Body of pancreas (tissue), 4 donors: ENCODE measurements at regions not wholly inside any gene's neighbourhood (a gene's known extent, or its start where the extent isn't known, plus 50 kb on each side); places are given as distances from the start of the nearest gene placed in this dataset.

Experiments used
- ATAC-seq: fragments of 150-250 bp; one replicate; pipeline ENCODE4 v1.9.1; 2016
- DNase-seq, 4 donors: peaks; one replicate each; pipeline ENCODE4 v3.0.0-alpha.2; 2019
- H3K27ac ChIP-seq, 4 donors: fragments of 200-600 bp; sonication (generic); 1 replicate in 3 of 4; 2 replicates in 1 of 4; pipeline versions ENCODE4 v1.5.1 to v1.6.1; 2016 to 2019; ENCODE audit warnings: mild to moderate bottlenecking in 1 of 4, mixed read lengths in 1 of 4, moderate library complexity in 1 of 4
- H3K27me3 ChIP-seq, 2 donors: fragments of 200-600 bp; sonication (generic); one replicate each; pipeline ENCODE4 v1.6.0; 2016; ENCODE audit warnings: mild to moderate bottlenecking in 1 of 2
- H3K36me3 ChIP-seq, 2 donors: fragments of 200-600 bp; sonication (generic); replicated peaks in 1 of 2; 2 replicates each; pipeline ENCODE4 v1.5.1; 2016; ENCODE audit warnings: low read depth in 2 of 2; ENCODE audit not compliant: insufficient read depth in 1 of 2
- H3K4me1 ChIP-seq: fragments of 200-600 bp; sonication (generic); one replicate; pipeline ENCODE4 v1.6.0; 2016
- H3K4me3 ChIP-seq, 2 donors: fragments of 200-600 bp; sonication (generic); 1 replicate in 1 of 2; 2 replicates in 1 of 2; pipeline ENCODE4 v1.5.1; 2016 to 2019
- H3K9me3 ChIP-seq, 3 donors: fragments of 200-600 bp; sonication (generic); 1 replicate in 2 of 3; 2 replicates in 1 of 3; pipeline ENCODE4 v1.5.1; 2016
- CTCF ChIP-seq, 7 experiments: fragments of 450-650 bp in 4 of 7; fragments of 200-600 bp in 3 of 7; sonication (generic) in 3 of 7; IDR thresholded peaks; one replicate each; pipeline ENCODE4 v1.5.1; 2016 to 2019; ENCODE audit warnings: antibody characterized with exemption in 7 of 7
- POLR2A ChIP-seq, 3 donors: fragments of 450-650 bp; IDR thresholded peaks; one replicate each; pipeline ENCODE4 v1.6.1; 2016; ENCODE audit warnings: antibody characterized with exemption in 3 of 3, mild to moderate bottlenecking in 2 of 3
- WGBS, 2 donors: methylation state at CpG; one replicate each; pipeline ENCODE4 v1.1.5; 2017; 5-methylcytosine and 5-hydroxymethylcytosine counted together
- intact Hi-C: fragments of 100-400 bp; cut with DNase I; formaldehyde crosslinking; loops from one replicate; pipeline ENCODE4 v1.15.1; 2023

DNA sequence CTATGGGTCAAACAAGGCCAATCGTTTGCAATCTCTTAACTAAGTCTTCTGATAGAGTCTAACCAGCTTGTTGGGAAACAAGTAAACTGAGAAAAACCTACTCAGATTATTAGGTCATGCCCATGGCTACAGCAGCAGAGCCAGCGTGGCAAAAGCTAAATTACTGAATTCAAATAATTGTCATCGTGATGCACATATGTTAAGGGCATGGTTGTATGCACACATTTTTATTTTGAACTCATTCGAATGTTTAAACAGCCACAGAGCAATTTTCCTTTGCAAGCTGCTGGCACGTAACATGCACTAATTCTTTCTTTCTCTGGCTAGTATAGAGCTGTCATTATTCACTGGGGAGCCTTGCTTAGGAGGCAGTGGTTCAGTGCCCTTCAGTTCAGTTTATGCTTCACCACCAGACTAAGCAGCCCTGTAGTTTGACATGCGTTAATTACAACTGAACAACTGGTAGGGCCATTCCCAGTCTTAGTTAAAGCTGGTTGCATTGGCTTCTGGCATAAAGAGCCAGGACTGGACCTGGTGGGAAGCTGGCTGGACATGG, 396.4 kb downstream of the METTL15 start:
- no peaks in the 10 kb centered on the region for H3K27me3 ChIP-seq
- no peak for TF ChIP-seq POLR2A (IDR thresholded peaks at IDR 0.05)
- no peak for TF ChIP-seq CTCF (IDR thresholded peaks at IDR 0.05)
- intact Hi-C loops: no loop called here
- H3K36me3 ChIP-seq: no peaks in the 10 kb centered on the region
- H3K4me3 ChIP-seq: no peak overlapping the region
- H3K9me3 ChIP-seq: no peaks in the 10 kb centered on the region
- H3K4me1 ChIP-seq: no peaks in the 10 kb centered on the region
- 71 to 77% methylated on average over 6 of the region's 6 CpGs for WGBS, 2 donors
- DNase-seq (no peak), ATAC-seq (no peak)
- H3K27ac ChIP-seq: no peak overlapping the region

- Histone ChIP-seq H3K36me3 (no peaks in the 10 kb centered on the region), H3K9me3 (no peaks in the 10 kb centered on the region), H3K4me3 (no peak overlapping the region), H3K27me3 (no peaks in the 10 kb centered on the region), H3K4me1 (no peaks in the 10 kb centered on the region), H3K27ac (no peak overlapping the region)
- TF ChIP-seq POLR2A (IDR thresholded peaks at IDR 0.05) (no peak), CTCF (IDR thresholded peaks at IDR 0.05) (no peak)
- DNase-seq (no peak), ATAC-seq (no peak)
- intact Hi-C loops: no loop called here
- WGBS, 2 donors: 78 to 84% methylated on average over 2 of the region's 2 CpGs
These were observed 387.1 kb downstream of the METTL15 start for GRCh38 chr11:28495333-28495732.

- TF ChIP-seq CTCF (IDR thresholded peaks at IDR 0.05): no peak
- H3K9me3 ChIP-seq: no peaks in the 10 kb centered on the region
These were observed 383.2 kb downstream of the METTL15 start for GRCh38 chr11:28491431-28491830.

GRCh38 chr11:28490773-28491382, 382.7 kb downstream of the METTL15 start:
- DNase-seq (no peak), ATAC-seq (no peak)
- Histone ChIP-seq H3K9me3 (no peaks in the 10 kb centered on the region), H3K4me1 (no peaks in the 10 kb centered on the region), H3K27me3 (no peaks in the 10 kb centered on the region), H3K27ac (no peak overlapping the region), H3K4me3 (no peak overlapping the region), H3K36me3 (no peaks in the 10 kb centered on the region)
- TF ChIP-seq POLR2A (IDR thresholded peaks at IDR 0.05): no peak
- no peak for TF ChIP-seq CTCF (IDR thresholded peaks at IDR 0.05)
- intact Hi-C loops: no loop called here

More at GRCh38 chr11:28491431-28491830, 383.2 kb downstream of the METTL15 start:
- H3K27me3 ChIP-seq: no peaks in the 10 kb centered on the region
- no peaks in the 10 kb centered on the region for H3K4me1 ChIP-seq
- no peak overlapping the region for H3K27ac ChIP-seq
- no peak for DNase-seq
- intact Hi-C loops: no loop called here
- 81 to 94% methylated on average over 1 of the region's 1 CpG for WGBS, 2 donors
- no peak for ATAC-seq
- H3K36me3 ChIP-seq: no peaks in the 10 kb centered on the region
- H3K4me3 ChIP-seq: no peak overlapping the region

- Histone ChIP-seq H3K36me3 (no peaks in the 10 kb centered on the region), H3K4me3 (no peak overlapping the region), H3K27ac (no peak overlapping the region), H3K4me1 (no peaks in the 10 kb centered on the region), H3K27me3 (no peaks in the 10 kb centered on the region), H3K9me3 (no peaks in the 10 kb centered on the region)
- no peak for DNase-seq
- intact Hi-C loops: no loop called here
- 0 to 92% methylated on average over 1 of the region's 1 CpG for WGBS, 2 donors
- no peak for ATAC-seq
- no peak for TF ChIP-seq POLR2A (IDR thresholded peaks at IDR 0.05)
- TF ChIP-seq CTCF (IDR thresholded peaks at IDR 0.05): no peak
These were observed 380.1 kb downstream of the METTL15 start for GRCh38 chr11:28488336-28488735.
